H1 (cell line): ENCODE measurements at regions not wholly inside any gene's neighbourhood (a gene's known extent, or its start where the extent isn't known, plus 50 kb on each side); places are given as distances from the start of the nearest gene placed in this dataset.

Source experiments
- CTCF ChIA-PET: fragments of 300-600 bp; sonication (Branson Sonifier 250); formaldehyde crosslinking; loops from one replicate; lab custom pipeline; 2021; ENCODE audit not compliant: partially characterized antibody; lab: Charles Lee
- POLR2A ChIA-PET: fragments of 300-600 bp; sonication (Branson Sonifier 250); formaldehyde crosslinking; loops from one replicate; lab custom pipeline; 2021; ENCODE audit warnings: inconsistent platforms; ENCODE audit not compliant: partially characterized antibody; lab: Charles Lee
- DNase-seq, 2 experiments: peaks; one replicate each; pipeline versions ENCODE4 v3.0.0 to v3.0.0-alpha.2; 2010 to 2022; ENCODE audit warnings: low spot score in 2 of 2, low read depth in 1 of 2, mixed read lengths in 1 of 2
- FAIRE-seq: peaks from 2 replicates; lab custom pipeline; 2011; peaks lifted over from hg19 to GRCh38; lab: Jason Lieb, UNC
- H2AFZ ChIP-seq: 2 replicates; pipeline ENCODE4 v1.8.1; 2012; ENCODE audit warnings: low read length, inconsistent platforms
- H2AK5ac ChIP-seq: 2 replicates; pipeline ENCODE4 v1.6.1; 2013; ENCODE audit warnings: low read depth, low read length
- H2BK120ac ChIP-seq: replicated peaks from 2 replicates; pipeline ENCODE3; 2013; ENCODE audit warnings: low read depth, low read length, inconsistent platforms
- H2BK12ac ChIP-seq: 2 replicates; pipeline ENCODE4 v1.6.1; 2013; ENCODE audit warnings: low read depth, low read length
- H2BK15ac ChIP-seq: 2 replicates; pipeline ENCODE4 v1.6.1; 2013; ENCODE audit warnings: low read length
- H2BK20ac ChIP-seq: 2 replicates; pipeline ENCODE4 v1.6.1; 2013; ENCODE audit warnings: low read length
- H2BK5ac ChIP-seq: 2 replicates; pipeline ENCODE4 v1.6.1; 2013; ENCODE audit warnings: low read depth, low read length
- H3K14ac ChIP-seq: 2 replicates; pipeline ENCODE4 v1.6.1; 2013; ENCODE audit warnings: inconsistent platforms; ENCODE audit not compliant: insufficient read length
- H3K18ac ChIP-seq: 2 replicates; pipeline ENCODE4 v1.6.1; 2013; ENCODE audit warnings: low read length; ENCODE audit errors: extremely low read depth
- H3K23ac ChIP-seq: 2 replicates; pipeline ENCODE4 v1.6.1; 2013; ENCODE audit warnings: inconsistent platforms; ENCODE audit not compliant: insufficient read length
- H3K23me2 ChIP-seq: 2 replicates; pipeline ENCODE4 v1.6.1; 2013; ENCODE audit warnings: low read depth, low read length
- H3K27ac ChIP-seq: 2 replicates; pipeline ENCODE4 v1.6.1; 2011; ENCODE audit warnings: low read depth, low read length, inconsistent platforms
- H3K27me3 ChIP-seq, 4 experiments: replicated peaks in 1 of 4; 1 replicate in 1 of 4; 2 replicates in 3 of 4; pipeline versions ENCODE4 v1.6.1 to v1.8.1; 2011 to 2013; ENCODE audit warnings: low read length in 3 of 4, mild to moderate bottlenecking in 3 of 4, inconsistent platforms in 2 of 4, mixed read lengths in 2 of 4, moderate library complexity in 1 of 4; ENCODE audit not compliant: control insufficient read depth in 3 of 4, insufficient read depth in 3 of 4; ENCODE audit errors: extremely low read depth in 1 of 4
- H3K36me3 ChIP-seq, 4 experiments: 2 replicates each; pipeline versions ENCODE4 v1.6.1 to v1.8.1; 2011 to 2013; ENCODE audit warnings: mild to moderate bottlenecking in 4 of 4, low read length in 3 of 4, moderate library complexity in 2 of 4, control low read depth in 1 of 4, inconsistent platforms in 1 of 4; ENCODE audit not compliant: insufficient read depth in 4 of 4, control insufficient read depth in 2 of 4
- H3K4ac ChIP-seq: replicated peaks from 2 replicates; pipeline ENCODE3; 2013; ENCODE audit warnings: low read length, low read depth, mixed read lengths, inconsistent platforms; ENCODE audit not compliant: insufficient read length
- H3K4me1 ChIP-seq, 4 experiments: replicated peaks in 1 of 4; 1 replicate in 1 of 4; 2 replicates in 3 of 4; pipeline versions ENCODE4 v1.6.1 to v1.8.1; 2011 to 2013; ENCODE audit warnings: low read length in 3 of 4, inconsistent platforms in 2 of 4, mixed read lengths in 1 of 4; ENCODE audit not compliant: insufficient read depth in 4 of 4, control insufficient read depth in 3 of 4
- H3K4me2 ChIP-seq, 2 experiments: 2 replicates each; pipeline versions ENCODE4 v1.6.1 to v1.8.1; 2011 to 2013; ENCODE audit warnings: low read depth in 2 of 2, low read length in 2 of 2, control low read depth in 1 of 2, inconsistent platforms in 1 of 2, mild to moderate bottlenecking in 1 of 2; ENCODE audit not compliant: insufficient read depth in 1 of 2
- H3K4me3 ChIP-seq, 4 experiments: fragments of 200-600, 300-600 bp in 1 of 4; sonication (generic), shearing (Covaris generic), sonication (Bioruptor Twin) in 1 of 4; 2 replicates each; pipeline versions ENCODE4 v1.5.1 to v1.8.1; 2011 to 2016; ENCODE audit warnings: low read length in 4 of 4, low read depth in 3 of 4, control low read depth in 2 of 4, inconsistent platforms in 2 of 4, mild to moderate bottlenecking in 2 of 4, mixed read lengths in 1 of 4, moderate library complexity in 1 of 4; ENCODE audit not compliant: insufficient read depth in 2 of 4; ENCODE audit errors: extremely low read depth in 1 of 4
- H3K56ac ChIP-seq: replicated peaks from 2 replicates; pipeline ENCODE3; 2013; ENCODE audit warnings: low read depth, mild to moderate bottlenecking, mixed read lengths, low read length, inconsistent platforms; ENCODE audit not compliant: insufficient read length
- H3K79me1 ChIP-seq: 2 replicates; pipeline ENCODE4 v1.6.1; 2013; ENCODE audit warnings: low read depth, low read length, control low read depth
- H3K79me2 ChIP-seq, 2 experiments: 2 replicates each; pipeline versions ENCODE4 v1.6.1 to v1.8.1; 2012 to 2013; ENCODE audit warnings: low read length in 2 of 2, mild to moderate bottlenecking in 2 of 2, inconsistent platforms in 1 of 2; ENCODE audit not compliant: insufficient read depth in 2 of 2, control insufficient read depth in 1 of 2
- H3K9ac ChIP-seq, 4 experiments: replicated peaks in 1 of 4; 1 replicate in 1 of 4; 2 replicates in 3 of 4; pipeline versions ENCODE4 v1.6.1 to v1.8.1; 2011 to 2013; ENCODE audit warnings: low read depth in 3 of 4, low read length in 3 of 4, control low read depth in 2 of 4, mild to moderate bottlenecking in 2 of 4, moderate library complexity in 2 of 4, inconsistent platforms in 1 of 4; ENCODE audit errors: extremely low read depth in 1 of 4
- H3K9me3 ChIP-seq, 2 experiments: 2 replicates each; pipeline versions ENCODE4 v1.6.1 to v1.8.1; 2012 to 2013; ENCODE audit warnings: mild to moderate bottlenecking in 2 of 2, moderate library complexity in 2 of 2, control low read depth in 1 of 2, inconsistent platforms in 1 of 2, low read depth in 1 of 2, low read length in 1 of 2, mixed read lengths in 1 of 2; ENCODE audit not compliant: insufficient read depth in 2 of 2
- H4K20me1 ChIP-seq, 2 experiments: replicated peaks in 1 of 2; 2 replicates each; pipeline versions ENCODE3 to v1.8.1; 2011 to 2013; ENCODE audit warnings: inconsistent platforms in 2 of 2, low read length in 2 of 2, mild to moderate bottlenecking in 1 of 2; ENCODE audit not compliant: insufficient read depth in 2 of 2, control insufficient read depth in 1 of 2
- H4K5ac ChIP-seq: 2 replicates; pipeline ENCODE4 v1.6.1; 2013; ENCODE audit warnings: low read length, low read depth, mixed read lengths, inconsistent platforms; ENCODE audit not compliant: insufficient read length
- H4K8ac ChIP-seq: 2 replicates; pipeline ENCODE4 v1.8.0; 2013; ENCODE audit warnings: mild to moderate bottlenecking, moderate library complexity, low read length, inconsistent platforms; ENCODE audit not compliant: insufficient read depth; ENCODE audit errors: extremely low read depth
- H4K91ac ChIP-seq: replicated peaks from 2 replicates; pipeline ENCODE3; 2013; ENCODE audit warnings: low read length, mixed read lengths, inconsistent platforms; ENCODE audit not compliant: insufficient read length
- EGR1 ChIP-seq: IDR thresholded peaks from 2 replicates; pipeline ENCODE4 v1.6.1; 2011; ENCODE audit warnings: low read depth, low read length, borderline replicate concordance
- KDM1A ChIP-seq: fragments of 200-600, 300-600 bp; sonication (generic); IDR thresholded peaks from 2 replicates; pipeline ENCODE4 v1.7.1; 2016; ENCODE audit warnings: mild to moderate bottlenecking, low read length, borderline replicate concordance
- RAD21 ChIP-seq, 2 experiments: IDR thresholded peaks in 1 of 2; conservative IDR thresholded peaks in 1 of 2; 2 replicates each; pipeline ENCODE4 v1.6.1; 2011; ENCODE audit warnings: low read depth in 2 of 2, low read length in 2 of 2, improper control_type of control experiment in 1 of 2, inconsistent platforms in 1 of 2, mild to moderate bottlenecking in 1 of 2, moderate library complexity in 1 of 2
- WGBS, 2 experiments: shearing (Covaris generic) in 1 of 2; methylation state at CpG; one replicate each; pipeline versions ENCODE4 v1.1.6 to v1.1.7; 2013 to 2015; ENCODE audit warnings: low lambda C conversion rate in 2 of 2, mixed read lengths in 2 of 2, inconsistent platforms in 1 of 2, low coverage in 1 of 2, missing lambda C conversion rate in 1 of 2; ENCODE audit not compliant: insufficient replicate concordance in 2 of 2, insufficient coverage in 1 of 2, insufficient read length in 1 of 2; ENCODE audit errors: extremely low coverage in 1 of 2, missing lambda C conversion rate in 1 of 2; 5-methylcytosine and 5-hydroxymethylcytosine counted together

DNA sequence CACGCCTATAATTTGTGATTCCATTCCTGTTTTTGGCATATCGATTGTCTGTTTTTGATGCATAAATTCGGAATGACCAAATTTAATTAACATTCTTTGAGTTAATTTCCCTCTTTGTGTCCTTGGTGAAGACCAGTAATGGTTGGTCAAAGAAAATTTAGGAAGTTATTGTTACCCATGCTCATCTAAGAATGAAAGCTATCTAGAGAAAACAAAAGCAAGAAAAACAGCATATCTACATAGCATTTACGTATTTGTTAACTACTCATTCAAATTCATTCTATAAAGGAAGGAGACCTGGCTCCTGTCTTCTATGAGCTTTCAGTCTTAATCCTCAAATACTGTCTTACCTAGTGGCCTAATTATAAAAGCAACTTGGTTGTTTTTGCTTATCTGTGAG is 59.2 kb upstream of the CHST9 start:
- Histone ChIP-seq H3K79me2 (no peaks in the 10 kb centered on the region), H2BK120ac (no peak overlapping the region), H3K14ac (no peak overlapping the region), H3K4ac (no peak overlapping the region), H3K56ac (no peak overlapping the region), H2BK15ac (no peak overlapping the region), H3K18ac (no peak overlapping the region), H3K9ac (no peak overlapping the region), H4K5ac (no peak overlapping the region), H4K8ac (no peak overlapping the region), H2AK5ac (no peak overlapping the region), H3K4me1 (peaks cover 0 to 3% (median 0%) of the 10 kb centered on the region in 4 experiments; a peak in 2 of 7 replicates), H3K27ac (no peak overlapping the region), H3K23me2 (no peaks in the 10 kb centered on the region), H3K4me3 (no peak overlapping the region), H3K27me3 (no peaks in the 10 kb centered on the region), H3K36me3 (no peaks in the 10 kb centered on the region), H3K4me2 (no peak overlapping the region), H2BK5ac (no peak overlapping the region), H3K23ac (no peak overlapping the region), H3K79me1 (no peaks in the 10 kb centered on the region), H3K9me3 (no peaks in the 10 kb centered on the region), H2BK20ac (no peak overlapping the region), H2AFZ (no peak overlapping the region), H4K20me1 (no peaks in the 10 kb centered on the region), H4K91ac (no peak overlapping the region), H2BK12ac (no peak overlapping the region)
- POLR2A ChIA-PET, result no interaction called here
- 72% methylated on average over 4 of the region's 4 CpGs; no CpG with 5 or more reads in 1 of the 2 experiments for WGBS, 2 experiments
- CTCF ChIA-PET, result interaction anchor here (1.8 to 2.2 kb wide), 2 partner anchors 10 to 16 kb away, joined by 6 to 7 read pairs; no protein-coding TSS in a partner anchor
- FAIRE-seq (no peak), DNase-seq (no peak)
- TF ChIP-seq EGR1 (no peak), RAD21 (IDR thresholded peaks at IDR 0.05 in 1 of 2, conservative IDR thresholded peaks at IDR 0.05 in 1 of 2; ENCODE audit: low read depth in 2 of 2, low read length in 2 of 2) (no peak), KDM1A (no peak)
